Kidney (tissue), 13 donors: ENCODE measurements at regions not wholly inside any gene's neighbourhood (a gene's known extent, or its start where the extent isn't known, plus 50 kb on each side); places are given as distances from the start of the nearest gene placed in this dataset.
"Not testable (repeated sequence)": the region's sequence is repeated elsewhere in the genome, so short reads cannot be mapped to it uniquely, and the experiment has no call there.

Source experiments
- DNase-seq, 5 donors: peaks; one replicate each; pipeline ENCODE4 v3.0.0-alpha.2; 2013 to 2020
- FAIRE-seq: peaks from 2 replicates; lab custom pipeline; 2012; peaks lifted over from hg19 to GRCh38; lab: Jason Lieb, UNC
- H3K27ac ChIP-seq, 2 donors: one replicate each; pipeline ENCODE4 v1.7.0; 2013; ENCODE audit warnings: low read depth in 2 of 2, low read length in 2 of 2, inconsistent platforms in 1 of 2
- H3K27me3 ChIP-seq: one replicate; pipeline ENCODE4 v1.7.1; 2013; ENCODE audit warnings: low read length, inconsistent platforms; ENCODE audit not compliant: control insufficient read depth, insufficient read depth
- H3K36me3 ChIP-seq, 3 donors: one replicate each; pipeline versions ENCODE4 v1.7.0 to v1.7.1; 2013; ENCODE audit warnings: low read length in 3 of 3, control low read depth in 1 of 3, inconsistent platforms in 1 of 3; ENCODE audit not compliant: insufficient read depth in 3 of 3, control insufficient read depth in 2 of 3
- H3K4me1 ChIP-seq, 3 donors: one replicate each; pipeline versions ENCODE4 v1.7.0 to v1.7.1; 2013; ENCODE audit warnings: low read length in 3 of 3, inconsistent platforms in 1 of 3, low read depth in 1 of 3; ENCODE audit not compliant: control insufficient read depth in 2 of 3, insufficient read depth in 2 of 3
- H3K4me3 ChIP-seq, 3 donors: one replicate each; pipeline versions ENCODE4 v1.7.0 to v1.8.1; 2013; ENCODE audit warnings: low read length in 3 of 3, control low read depth in 1 of 3, inconsistent platforms in 1 of 3
- H3K9ac ChIP-seq, 3 donors: one replicate each; pipeline versions ENCODE4 v1.7.0 to v1.7.1; 2013; ENCODE audit warnings: low read length in 3 of 3, control low read depth in 1 of 3, inconsistent platforms in 1 of 3
- H3K9me3 ChIP-seq, 3 donors: one replicate each; pipeline versions ENCODE4 v1.7.0 to v1.7.1; 2013; ENCODE audit warnings: low read length in 3 of 3, control low read depth in 1 of 3, inconsistent platforms in 1 of 3; ENCODE audit not compliant: control insufficient read depth in 2 of 3, insufficient read depth in 1 of 3
- CTCF ChIP-seq: IDR thresholded peaks from 3 replicates; pipeline ENCODE4 v1.5.1; 2012; ENCODE audit warnings: mild to moderate bottlenecking, moderate library complexity, borderline replicate concordance; ENCODE audit not compliant: insufficient read depth; ENCODE audit errors: extremely low read depth
- intact Hi-C: fragments of 100-400 bp; cut with DNase I; formaldehyde crosslinking; loops from one replicate; pipeline ENCODE4 v1.11.1; 2022
- donor health status: control.
- donor health status: control.
- donor health status: control.
- donor health status: control.
- donor health status: control.
- donor health status: DM: yes; HTN: yes; CAD: no.
- donor health status: Normal renal cell carcinoma (clear cell type).

- H3K27ac ChIP-seq = no peak overlapping the region
Observed at GRCh38 chr16:47865337-47865855, 290.4 kb downstream of the ABCC12 start.

GRCh38 chr16:47864262-47864661 is 291.5 kb downstream of the ABCC12 start:
- H3K9ac ChIP-seq, H3K36me3 ChIP-seq, H3K4me3 ChIP-seq, H3K27ac ChIP-seq, DNase-seq, H3K4me1 ChIP-seq, intact Hi-C loops, H3K27me3 ChIP-seq, FAIRE-seq, H3K9me3 ChIP-seq: not testable (repeated sequence)

More at GRCh38 chr16:47865337-47865855, 290.4 kb downstream of the ABCC12 start:
- no peaks in the 10 kb centered on the region for H3K27me3 ChIP-seq
- H3K36me3 ChIP-seq = no peaks in the 10 kb centered on the region
- TF ChIP-seq CTCF = no peak
- no peak for FAIRE-seq
- H3K9ac ChIP-seq = no peak overlapping the region
- peaks cover 0 to 2% (median 0%) of the 10 kb centered on the region in 3 donors for H3K9me3 ChIP-seq
- peaks cover 0 to 4% (median 0%) of the 10 kb centered on the region in 3 donors for H3K4me1 ChIP-seq
- intact Hi-C loops = no loop called here
- no peak for DNase-seq
- no peak overlapping the region for H3K4me3 ChIP-seq

GRCh38 chr16:47861999-47862398 is 293.8 kb downstream of the ABCC12 start:
- Histone ChIP-seq H3K9me3 (no peaks in the 10 kb centered on the region), H3K9ac (no peak overlapping the region), H3K4me3 (no peak overlapping the region), H3K27me3 (no peaks in the 10 kb centered on the region), H3K36me3 (no peaks in the 10 kb centered on the region), H3K4me1 (peaks cover 0 to 4% (median 0%) of the 10 kb centered on the region in 3 donors), H3K27ac (no peak overlapping the region)
- intact Hi-C loops = no loop called here
- no peak for TF ChIP-seq CTCF
- FAIRE-seq (no peak), DNase-seq (no peak)

GRCh38 chr16:47858333-47858982 is 297.3 kb downstream of the ABCC12 start:
- FAIRE-seq = no peak

More at GRCh38 chr16:47858333-47858982, 297.3 kb downstream of the ABCC12 start:
- DNase-seq = peak in 1 of 5 donors; percentile 34
- Histone ChIP-seq H3K9ac (no peak overlapping the region), H3K27ac (no peak overlapping the region), H3K36me3 (no peaks in the 10 kb centered on the region), H3K27me3 (no peaks in the 10 kb centered on the region), H3K4me1 (no peaks in the 10 kb centered on the region), H3K9me3 (no peaks in the 10 kb centered on the region), H3K4me3 (no peak overlapping the region)
- no peak for TF ChIP-seq CTCF
- intact Hi-C loops = no loop called here
